ENCODE measurements at regions not wholly inside any gene's neighbourhood (a gene's known extent, or its start where the extent isn't known, plus 50 kb on each side); places are given as distances from the start of the nearest gene placed in this dataset.
"Not testable (repeated sequence)": the region's sequence is repeated elsewhere in the genome, so short reads cannot be mapped to it uniquely, and the experiment has no call there.

GRCh38 chr1:208343226-208343625, 99.0 kb upstream of the PLXNA2 start:
- H3K27me3 ChIP-seq (ENCODE audit: control insufficient read depth in 1 of 2, insufficient read depth in 2 of 2, low read length in 2 of 2) = no peaks in the 10 kb centered on the region
- 73 to 82% methylated on average over 4 of the region's 4 CpGs for WGBS, 2 donors
- no peaks in the 10 kb centered on the region for H3K4me1 ChIP-seq (ENCODE audit: control insufficient read depth in 2 of 2, insufficient read depth in 2 of 2, low read length in 1 of 2)
- no peaks in the 10 kb centered on the region for H3K9me3 ChIP-seq (ENCODE audit: control insufficient read depth in 2 of 2, insufficient read depth in 1 of 2, low read depth in 1 of 2, low read length in 1 of 2)
- no peak overlapping the region for H3K4me3 ChIP-seq (ENCODE audit: low read depth in 1 of 2, low read length in 2 of 2)
- no peaks in the 10 kb centered on the region for H3K36me3 ChIP-seq (ENCODE audit: control insufficient read depth in 2 of 2, insufficient read depth in 2 of 2, low read length in 1 of 2)
- no peak overlapping the region for H3K27ac ChIP-seq (ENCODE audit: low read depth in 2 of 2, low read length in 1 of 2)

DNA sequence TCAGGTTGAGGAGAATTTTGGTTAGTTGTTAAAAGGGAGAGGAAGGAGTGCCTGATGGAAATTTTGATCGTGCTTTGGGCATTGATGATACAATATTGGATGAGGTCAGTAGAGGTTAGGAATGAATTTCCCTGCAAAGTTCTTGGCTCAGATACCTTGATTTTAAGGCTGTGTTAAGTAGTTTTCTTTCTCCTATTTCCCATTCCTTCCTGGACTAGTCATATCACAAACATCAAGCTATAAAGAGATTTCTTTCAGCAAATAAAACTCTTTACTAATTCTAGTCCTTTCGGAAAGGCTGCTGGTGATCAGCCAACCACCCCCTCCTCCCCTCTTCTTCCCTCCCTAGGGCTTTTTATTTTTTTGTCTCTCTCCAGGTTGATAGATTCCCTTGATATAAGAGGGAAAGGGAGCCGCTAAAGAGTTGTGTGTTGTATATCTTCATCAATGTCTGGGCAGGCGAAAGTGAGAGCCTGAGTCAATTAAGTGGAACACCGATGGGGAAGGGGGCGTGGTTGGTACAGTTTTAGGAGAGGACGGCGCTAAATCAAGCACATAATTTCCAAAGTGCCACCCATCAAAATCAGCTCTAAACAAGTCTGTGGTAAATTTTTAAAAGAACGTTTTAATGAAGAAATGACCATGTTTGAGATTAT, 100.1 kb upstream of the PLXNA2 start:
- 56 to 63% methylated on average over 9 of the region's 9 CpGs for WGBS, 2 donors
- Histone ChIP-seq H3K4me1 (ENCODE audit: control insufficient read depth in 2 of 2, insufficient read depth in 2 of 2, low read length in 1 of 2) (no peaks in the 10 kb centered on the region), H3K36me3 (ENCODE audit: control insufficient read depth in 2 of 2, insufficient read depth in 2 of 2, low read length in 1 of 2) (no peaks in the 10 kb centered on the region), H3K4me3 (ENCODE audit: low read depth in 1 of 2, low read length in 2 of 2) (no peak overlapping the region), H3K27me3 (ENCODE audit: control insufficient read depth in 1 of 2, insufficient read depth in 2 of 2, low read length in 2 of 2) (no peaks in the 10 kb centered on the region), H3K27ac (ENCODE audit: low read depth in 2 of 2, low read length in 1 of 2) (no peak overlapping the region), H3K9me3 (ENCODE audit: control insufficient read depth in 2 of 2, insufficient read depth in 1 of 2, low read depth in 1 of 2, low read length in 1 of 2) (no peaks in the 10 kb centered on the region)

- Histone ChIP-seq H3K27ac (ENCODE audit: low read depth in 2 of 2, low read length in 1 of 2) (no peak overlapping the region), H3K4me3 (ENCODE audit: low read depth in 1 of 2, low read length in 2 of 2) (no peak overlapping the region), H3K4me1 (ENCODE audit: control insufficient read depth in 2 of 2, insufficient read depth in 2 of 2, low read length in 1 of 2) (no peaks in the 10 kb centered on the region), H3K9me3 (ENCODE audit: control insufficient read depth in 2 of 2, insufficient read depth in 1 of 2, low read depth in 1 of 2, low read length in 1 of 2) (no peaks in the 10 kb centered on the region), H3K27me3 (ENCODE audit: control insufficient read depth in 1 of 2, insufficient read depth in 2 of 2, low read length in 2 of 2) (no peaks in the 10 kb centered on the region), H3K36me3 (ENCODE audit: control insufficient read depth in 2 of 2, insufficient read depth in 2 of 2, low read length in 1 of 2) (no peaks in the 10 kb centered on the region)
- WGBS, 2 donors = 34 to 60% methylated on average over 5 of the region's 5 CpGs
These were observed 103.0 kb upstream of the PLXNA2 start for GRCh38 chr1:208347191-208347590.

DNA sequence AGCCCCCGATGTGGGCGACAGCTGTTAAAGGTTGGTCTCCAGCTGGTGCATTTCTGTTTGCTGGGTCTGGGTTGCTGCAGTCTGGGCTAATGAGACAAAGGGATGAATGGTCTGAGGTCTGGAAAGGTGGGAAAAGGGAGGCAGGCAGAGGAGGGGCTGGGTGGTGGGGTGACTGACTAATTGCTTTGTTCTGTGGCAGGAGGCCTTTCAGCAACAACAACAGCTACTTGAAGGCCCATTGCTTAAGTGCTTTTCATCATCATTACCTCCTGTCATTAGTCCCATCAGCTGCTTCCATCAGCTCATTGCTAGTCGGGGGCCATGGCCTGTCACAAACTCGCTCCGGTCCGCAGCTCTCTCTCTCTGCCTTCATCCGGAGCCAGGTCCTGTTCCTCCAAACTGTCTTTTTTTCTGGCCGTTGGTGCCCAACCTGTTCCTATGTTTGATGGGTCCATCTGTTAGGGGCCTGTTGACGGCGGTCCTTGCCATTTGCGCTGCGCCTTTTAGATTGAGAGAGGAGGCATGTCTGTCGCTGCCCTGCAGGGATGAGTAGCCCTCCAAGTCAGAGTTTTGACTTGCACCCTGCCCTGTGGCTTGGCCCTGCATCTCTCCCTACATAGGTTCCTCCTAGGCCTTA, 105.6 kb upstream of the PLXNA2 start:
- Histone ChIP-seq H3K27ac (ENCODE audit: low read depth in 2 of 2, low read length in 1 of 2) (no peak overlapping the region), H3K36me3 (ENCODE audit: control insufficient read depth in 2 of 2, insufficient read depth in 2 of 2, low read length in 1 of 2) (no peaks in the 10 kb centered on the region), H3K4me1 (ENCODE audit: control insufficient read depth in 2 of 2, insufficient read depth in 2 of 2, low read length in 1 of 2) (no peaks in the 10 kb centered on the region), H3K9me3 (ENCODE audit: control insufficient read depth in 2 of 2, insufficient read depth in 1 of 2, low read depth in 1 of 2, low read length in 1 of 2) (no peaks in the 10 kb centered on the region), H3K4me3 (ENCODE audit: low read depth in 1 of 2, low read length in 2 of 2) (no peak overlapping the region), H3K27me3 (ENCODE audit: control insufficient read depth in 1 of 2, insufficient read depth in 2 of 2, low read length in 2 of 2) (no peaks in the 10 kb centered on the region)
- WGBS, 2 donors = 83 to 89% methylated on average over 13 of the region's 13 CpGs

- Histone ChIP-seq H3K4me1 (ENCODE audit: control insufficient read depth in 2 of 2, insufficient read depth in 2 of 2, low read length in 1 of 2) (no peaks in the 10 kb centered on the region), H3K27ac (ENCODE audit: low read depth in 2 of 2, low read length in 1 of 2) (no peak overlapping the region), H3K36me3 (ENCODE audit: control insufficient read depth in 2 of 2, insufficient read depth in 2 of 2, low read length in 1 of 2) (no peaks in the 10 kb centered on the region), H3K4me3 (ENCODE audit: low read depth in 1 of 2, low read length in 2 of 2) (no peak overlapping the region), H3K9me3 (ENCODE audit: control insufficient read depth in 2 of 2, insufficient read depth in 1 of 2, low read depth in 1 of 2, low read length in 1 of 2) (no peaks in the 10 kb centered on the region), H3K27me3 (ENCODE audit: control insufficient read depth in 1 of 2, insufficient read depth in 2 of 2, low read length in 2 of 2) (no peaks in the 10 kb centered on the region)
- WGBS, 2 donors = 67 to 85% methylated on average over 1 of the region's 1 CpG
These were observed 106.6 kb upstream of the PLXNA2 start for GRCh38 chr1:208350815-208351214.

DNA sequence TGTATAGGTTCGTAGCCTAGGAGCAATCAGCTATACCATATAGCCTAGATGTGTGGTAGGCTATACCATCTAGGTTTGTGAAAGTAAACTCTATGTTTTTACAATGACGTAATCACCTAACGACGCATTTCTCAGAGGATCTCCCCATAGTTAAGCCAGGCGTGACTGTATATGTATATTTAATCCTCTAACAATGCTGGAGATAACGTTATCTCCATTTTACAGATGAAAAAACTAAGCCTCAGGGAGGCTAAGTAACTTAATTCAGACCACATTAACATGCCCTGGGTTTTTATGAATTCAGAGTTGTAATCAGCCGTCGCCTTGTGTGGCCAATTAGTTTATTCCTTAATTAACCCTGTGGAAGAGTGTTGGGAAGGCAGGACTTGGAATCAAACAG, 107.7 kb upstream of the PLXNA2 start:
- H3K27ac ChIP-seq (ENCODE audit: low read depth in 2 of 2, low read length in 1 of 2) = no peak overlapping the region

GRCh38 chr1:208353797-208354196, 109.6 kb upstream of the PLXNA2 start:
- WGBS, 2 donors = 94 to 98% methylated on average over 5 of the region's 5 CpGs

More for the DNA sequence above, 107.7 kb upstream of the PLXNA2 start:
- Histone ChIP-seq H3K4me1 (ENCODE audit: control insufficient read depth in 2 of 2, insufficient read depth in 2 of 2, low read length in 1 of 2) (no peaks in the 10 kb centered on the region), H3K4me3 (ENCODE audit: low read depth in 1 of 2, low read length in 2 of 2) (no peak overlapping the region), H3K36me3 (ENCODE audit: control insufficient read depth in 2 of 2, insufficient read depth in 2 of 2, low read length in 1 of 2) (no peaks in the 10 kb centered on the region), H3K9me3 (ENCODE audit: control insufficient read depth in 2 of 2, insufficient read depth in 1 of 2, low read depth in 1 of 2, low read length in 1 of 2) (no peaks in the 10 kb centered on the region), H3K27me3 (ENCODE audit: control insufficient read depth in 1 of 2, insufficient read depth in 2 of 2, low read length in 2 of 2) (no peaks in the 10 kb centered on the region)
- 80 to 82% methylated on average over 8 of the region's 8 CpGs for WGBS, 2 donors

GRCh38 chr1:208357644-208358507, 113.7 kb upstream of the PLXNA2 start:
- H3K9me3 ChIP-seq (ENCODE audit: control insufficient read depth in 2 of 2, insufficient read depth in 1 of 2, low read depth in 1 of 2, low read length in 1 of 2) = no peaks in the 10 kb centered on the region
- no peaks in the 10 kb centered on the region for H3K27me3 ChIP-seq (ENCODE audit: control insufficient read depth in 1 of 2, insufficient read depth in 2 of 2, low read length in 2 of 2)
- WGBS, 2 donors = 56 to 69% methylated on average over 8 of the region's 8 CpGs
- no peaks in the 10 kb centered on the region for H3K4me1 ChIP-seq (ENCODE audit: control insufficient read depth in 2 of 2, insufficient read depth in 2 of 2, low read length in 1 of 2)
- no peak overlapping the region for H3K4me3 ChIP-seq (ENCODE audit: low read depth in 1 of 2, low read length in 2 of 2)
- no peaks in the 10 kb centered on the region for H3K36me3 ChIP-seq (ENCODE audit: control insufficient read depth in 2 of 2, insufficient read depth in 2 of 2, low read length in 1 of 2)
- no peak overlapping the region for H3K27ac ChIP-seq (ENCODE audit: low read depth in 2 of 2, low read length in 1 of 2)

More at GRCh38 chr1:208353797-208354196, 109.6 kb upstream of the PLXNA2 start:
- not testable (repeated sequence) for H3K27me3 ChIP-seq (ENCODE audit: control insufficient read depth in 1 of 2, insufficient read depth in 2 of 2, low read length in 2 of 2); H3K36me3 ChIP-seq (ENCODE audit: control insufficient read depth in 2 of 2, insufficient read depth in 2 of 2, low read length in 1 of 2); H3K4me3 ChIP-seq (ENCODE audit: low read depth in 1 of 2, low read length in 2 of 2); H3K27ac ChIP-seq (ENCODE audit: low read depth in 2 of 2, low read length in 1 of 2); H3K4me1 ChIP-seq (ENCODE audit: control insufficient read depth in 2 of 2, insufficient read depth in 2 of 2, low read length in 1 of 2); H3K9me3 ChIP-seq (ENCODE audit: control insufficient read depth in 2 of 2, insufficient read depth in 1 of 2, low read depth in 1 of 2, low read length in 1 of 2)

DNA sequence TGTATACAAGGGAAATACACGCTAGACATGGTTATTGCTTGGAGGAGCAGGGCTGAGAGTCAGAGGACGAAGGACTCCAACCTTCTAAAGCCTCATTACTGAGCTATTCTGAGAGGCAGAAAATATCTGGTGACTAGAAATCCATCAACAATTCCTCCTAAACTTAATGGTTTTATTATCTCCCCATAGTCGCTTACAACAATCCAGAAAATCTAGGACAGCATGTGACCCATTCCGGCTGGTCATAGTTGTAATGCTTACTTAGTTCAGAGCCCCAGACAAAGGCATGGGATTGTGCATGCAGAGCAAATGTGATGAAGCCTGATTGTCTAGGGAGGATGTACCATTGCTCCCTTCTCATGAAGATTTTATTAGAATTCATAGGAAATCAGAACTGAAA, 114.5 kb upstream of the PLXNA2 start:
- Histone ChIP-seq H3K9me3 (ENCODE audit: control insufficient read depth in 2 of 2, insufficient read depth in 1 of 2, low read depth in 1 of 2, low read length in 1 of 2) (no peaks in the 10 kb centered on the region), H3K4me3 (ENCODE audit: low read depth in 1 of 2, low read length in 2 of 2) (no peak overlapping the region), H3K27me3 (ENCODE audit: control insufficient read depth in 1 of 2, insufficient read depth in 2 of 2, low read length in 2 of 2) (no peaks in the 10 kb centered on the region), H3K36me3 (ENCODE audit: control insufficient read depth in 2 of 2, insufficient read depth in 2 of 2, low read length in 1 of 2) (no peaks in the 10 kb centered on the region), H3K27ac (ENCODE audit: low read depth in 2 of 2, low read length in 1 of 2) (no peak overlapping the region), H3K4me1 (ENCODE audit: control insufficient read depth in 2 of 2, insufficient read depth in 2 of 2, low read length in 1 of 2) (no peaks in the 10 kb centered on the region)
- WGBS, 2 donors = 82 to 83% methylated on average over 4 of the region's 4 CpGs

Data from esophagus (tissue), 2 donors.